ENCODE measurements at regions not wholly inside any gene's neighbourhood (a gene's known extent, or its start where the extent isn't known, plus 50 kb on each side); places are given as distances from the start of the nearest gene placed in this dataset.
A peak's percentile ranks its signal among the peaks of the same experiment; 100 is the strongest.
"Not testable (repeated sequence)": the region's sequence is repeated elsewhere in the genome, so short reads cannot be mapped to it uniquely, and the experiment has no call there.

GRCh38 chrX:28472926-28473325 is 114.3 kb upstream of the IL1RAPL1 start:
- H3K4me3 ChIP-seq (ENCODE audit: low read depth, low read length) = no peak overlapping the region
- TF ChIP-seq CTCF (IDR thresholded peaks at IDR 0.05; ENCODE audit: low read depth, low read length) = no peak
- DNase-seq (ENCODE audit: low read depth, low spot score) = no peak
- in situ Hi-C loops (cut with HindIII; ENCODE audit: low sequenced_read_pairs) = no loop called here

- no peak overlapping the region for H3K4me3 ChIP-seq (ENCODE audit: low read depth, low read length)
- in situ Hi-C loops (cut with HindIII; ENCODE audit: low sequenced_read_pairs) = no loop called here
- no peak for DNase-seq (ENCODE audit: low read depth, low spot score)
- no peak for TF ChIP-seq CTCF (IDR thresholded peaks at IDR 0.05; ENCODE audit: low read depth, low read length)
Observed at GRCh38 chrX:28487818-28488217, 99.4 kb upstream of the IL1RAPL1 start.

- no peak for TF ChIP-seq CTCF (IDR thresholded peaks at IDR 0.05; ENCODE audit: low read depth, low read length)
- DNase-seq (ENCODE audit: low read depth, low spot score) = no peak
- in situ Hi-C loops (cut with HindIII; ENCODE audit: low sequenced_read_pairs) = no loop called here
- no peak overlapping the region for H3K4me3 ChIP-seq (ENCODE audit: low read depth, low read length)
Observed at GRCh38 chrX:28491322-28491721, 95.9 kb upstream of the IL1RAPL1 start.

GRCh38 chrX:28491941-28492340 is 95.3 kb upstream of the IL1RAPL1 start:
- no peak for DNase-seq (ENCODE audit: low read depth, low spot score)
- H3K4me3 ChIP-seq (ENCODE audit: low read depth, low read length) = no peak overlapping the region
- TF ChIP-seq CTCF (IDR thresholded peaks at IDR 0.05; ENCODE audit: low read depth, low read length) = no peak
- in situ Hi-C loops (cut with HindIII; ENCODE audit: low sequenced_read_pairs) = no loop called here

GRCh38 chrX:28498658-28499057 is 88.6 kb upstream of the IL1RAPL1 start:
- DNase-seq (ENCODE audit: low read depth, low spot score) = peak; percentile 32
- TF ChIP-seq CTCF (IDR thresholded peaks at IDR 0.05; ENCODE audit: low read depth, low read length) = no peak
- in situ Hi-C loops (cut with HindIII; ENCODE audit: low sequenced_read_pairs) = no loop called here
- H3K4me3 ChIP-seq (ENCODE audit: low read depth, low read length) = no peak overlapping the region

- in situ Hi-C loops (cut with HindIII; ENCODE audit: low sequenced_read_pairs); DNase-seq (ENCODE audit: low read depth, low spot score); H3K4me3 ChIP-seq (ENCODE audit: low read depth, low read length): not testable (repeated sequence)
Observed at GRCh38 chrX:28502667-28503066, 84.6 kb upstream of the IL1RAPL1 start.

- H3K4me3 ChIP-seq (ENCODE audit: low read depth, low read length); DNase-seq (ENCODE audit: low read depth, low spot score); in situ Hi-C loops (cut with HindIII; ENCODE audit: low sequenced_read_pairs): not testable (repeated sequence)
Observed at GRCh38 chrX:28507650-28508049, 79.6 kb upstream of the IL1RAPL1 start.

- no peak for DNase-seq (ENCODE audit: low read depth, low spot score)
- no peak for TF ChIP-seq CTCF (IDR thresholded peaks at IDR 0.05; ENCODE audit: low read depth, low read length)
- in situ Hi-C loops (cut with HindIII; ENCODE audit: low sequenced_read_pairs) = no loop called here
- H3K4me3 ChIP-seq (ENCODE audit: low read depth, low read length) = no peak overlapping the region
Observed at GRCh38 chrX:28520786-28521185, 66.5 kb upstream of the IL1RAPL1 start.

- DNase-seq (ENCODE audit: low read depth, low spot score); H3K4me3 ChIP-seq (ENCODE audit: low read depth, low read length); in situ Hi-C loops (cut with HindIII; ENCODE audit: low sequenced_read_pairs): not testable (repeated sequence)
Observed at GRCh38 chrX:28528354-28528753, 58.9 kb upstream of the IL1RAPL1 start.

All from astrocyte of the spinal cord (primary cell).